Bone marrow (tissue), 2 donors: ENCODE measurements at regions not wholly inside any gene's neighbourhood (a gene's known extent, or its start where the extent isn't known, plus 50 kb on each side); places are given as distances from the start of the nearest gene placed in this dataset.
"Not testable (repeated sequence)": the region's sequence is repeated elsewhere in the genome, so short reads cannot be mapped to it uniquely, and the experiment has no call there.

Source experiments
- DNase-seq, 2 donors: peaks; one replicate each; lab custom pipeline; 2025; lab: John Stamatoyannopoulos, UW

DNA sequence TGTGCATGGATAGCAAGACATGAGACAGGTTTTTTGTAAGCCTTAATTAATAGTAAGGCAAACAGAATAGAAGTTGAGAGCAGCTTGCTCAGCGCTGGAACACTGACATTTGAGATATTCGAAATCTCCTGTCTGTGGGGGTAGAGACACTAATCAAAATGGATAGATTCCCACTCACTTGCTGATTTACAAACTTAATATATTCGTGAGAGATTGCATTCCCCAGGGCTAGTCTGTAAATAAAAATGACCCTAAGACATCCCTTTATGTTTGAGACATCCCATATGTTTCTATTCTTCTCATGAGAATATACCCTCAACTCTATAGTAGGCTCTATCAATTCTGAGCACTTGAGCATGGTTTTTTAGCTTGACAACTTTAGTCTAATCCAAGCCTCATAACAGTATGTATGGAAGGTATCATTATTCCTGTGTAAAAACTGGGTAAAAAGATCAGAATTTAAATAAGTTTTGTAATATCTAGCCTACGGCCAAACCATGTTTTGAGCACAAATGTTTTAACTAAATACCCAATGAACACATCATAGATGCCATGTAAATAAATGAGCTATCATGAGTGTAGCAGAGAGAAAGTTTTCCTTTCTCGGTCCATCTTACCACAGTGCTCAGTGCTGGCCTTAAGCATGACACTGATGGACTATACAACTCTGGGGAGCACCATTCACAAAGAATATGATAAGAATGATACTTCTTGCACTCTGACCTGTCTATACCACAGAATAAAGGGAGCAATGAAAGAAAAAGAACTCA lies 609.2 kb downstream of the PSAT1 start:
- DNase-seq = no peak

DNA sequence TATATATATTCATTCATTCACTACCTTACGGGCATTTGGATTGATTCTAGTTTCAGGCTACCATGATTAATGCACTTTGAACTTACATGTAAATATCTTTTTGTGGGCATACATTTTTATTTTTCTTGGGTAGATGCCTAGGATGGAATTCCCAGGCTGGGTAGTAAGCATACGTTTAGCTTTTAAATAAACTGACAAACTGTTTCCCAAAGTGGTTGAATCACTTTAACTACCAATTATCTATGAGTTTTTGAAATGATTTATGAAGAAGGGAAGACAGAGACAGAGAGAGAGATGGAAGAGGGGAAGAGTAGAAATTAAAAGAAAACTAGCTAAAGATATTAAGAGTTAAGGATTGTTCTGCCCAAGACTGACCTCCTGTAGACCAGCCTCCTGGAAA lies 612.6 kb downstream of the PSAT1 start:
- no peak for DNase-seq

DNA sequence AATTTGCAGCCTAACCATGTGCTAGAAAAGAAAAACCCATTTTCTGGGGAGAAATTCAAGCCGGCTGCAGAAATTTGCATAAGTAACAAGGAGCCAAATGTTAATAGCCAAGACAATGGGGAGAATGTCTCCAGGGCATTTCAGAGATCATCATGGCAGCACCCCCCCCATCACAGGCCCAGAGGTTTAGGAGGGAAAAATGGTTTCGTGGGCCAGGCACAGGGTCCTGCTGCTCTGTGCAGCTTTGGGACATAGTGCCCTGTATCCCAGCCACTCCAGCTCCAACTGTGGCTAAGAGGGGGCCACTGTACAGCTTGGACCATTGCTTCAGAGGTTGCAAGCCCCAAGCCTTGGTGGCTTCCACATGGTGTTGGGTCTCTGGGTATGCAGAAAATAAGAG lies 620.0 kb downstream of the PSAT1 start:
- DNase-seq = not testable (repeated sequence)

DNA sequence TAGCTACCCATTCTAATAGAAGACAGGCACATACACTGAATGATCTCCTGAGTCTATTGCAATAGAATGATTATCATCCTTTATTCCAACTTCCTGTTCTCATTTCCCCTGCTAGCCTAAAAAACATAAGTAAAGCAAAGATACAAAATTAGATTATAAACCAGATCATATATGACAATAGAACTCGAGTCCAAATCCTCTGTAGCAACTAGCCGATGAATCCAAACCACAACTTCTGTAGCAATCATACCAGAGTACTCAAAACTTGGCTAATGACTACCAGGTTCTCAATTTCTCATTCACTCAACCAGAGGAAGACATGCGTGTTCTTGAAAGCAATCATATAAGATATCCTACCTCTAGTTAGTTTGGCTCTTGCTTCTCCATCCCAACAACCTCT lies 622.1 kb downstream of the PSAT1 start:
- no peak for DNase-seq

DNA sequence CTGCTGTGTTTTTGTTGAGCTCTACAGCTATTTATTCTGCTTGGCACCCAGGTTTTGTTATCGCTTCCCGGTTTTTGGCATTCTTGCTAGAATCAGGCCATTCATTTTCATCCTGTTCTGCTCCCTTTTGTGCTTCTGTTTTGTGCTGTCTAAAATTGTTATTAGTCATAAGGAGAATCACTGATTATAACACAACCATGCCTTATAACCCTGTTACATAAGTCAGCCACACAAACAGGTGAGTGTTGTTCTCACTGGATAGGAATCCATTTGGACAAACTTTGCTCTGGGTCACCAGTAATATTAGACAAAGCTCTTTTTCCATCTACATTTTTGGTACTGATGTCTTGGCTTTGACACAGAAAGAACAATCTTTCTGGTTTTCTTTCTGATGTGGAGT lies 622.8 kb downstream of the PSAT1 start:
- DNase-seq = no peak

DNA sequence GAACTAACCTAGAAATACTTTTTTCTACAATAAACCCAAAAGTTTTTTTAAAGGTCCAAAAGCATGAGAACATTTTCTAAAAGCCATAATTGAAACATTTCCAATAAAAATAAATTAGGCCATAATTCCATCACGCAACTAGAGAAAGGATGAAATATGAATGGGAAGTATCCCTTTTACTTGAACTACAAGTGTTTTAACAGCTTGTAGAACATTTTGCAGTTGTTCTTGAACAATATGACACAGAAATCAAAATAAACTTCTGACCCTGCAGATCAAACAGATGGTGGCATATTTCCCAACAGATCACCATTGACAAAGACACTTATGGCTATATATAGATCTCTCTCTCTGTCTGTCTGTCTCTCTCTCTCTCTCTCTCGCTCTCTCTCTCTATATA lies 624.4 kb downstream of the PSAT1 start:
- DNase-seq = no peak

DNA sequence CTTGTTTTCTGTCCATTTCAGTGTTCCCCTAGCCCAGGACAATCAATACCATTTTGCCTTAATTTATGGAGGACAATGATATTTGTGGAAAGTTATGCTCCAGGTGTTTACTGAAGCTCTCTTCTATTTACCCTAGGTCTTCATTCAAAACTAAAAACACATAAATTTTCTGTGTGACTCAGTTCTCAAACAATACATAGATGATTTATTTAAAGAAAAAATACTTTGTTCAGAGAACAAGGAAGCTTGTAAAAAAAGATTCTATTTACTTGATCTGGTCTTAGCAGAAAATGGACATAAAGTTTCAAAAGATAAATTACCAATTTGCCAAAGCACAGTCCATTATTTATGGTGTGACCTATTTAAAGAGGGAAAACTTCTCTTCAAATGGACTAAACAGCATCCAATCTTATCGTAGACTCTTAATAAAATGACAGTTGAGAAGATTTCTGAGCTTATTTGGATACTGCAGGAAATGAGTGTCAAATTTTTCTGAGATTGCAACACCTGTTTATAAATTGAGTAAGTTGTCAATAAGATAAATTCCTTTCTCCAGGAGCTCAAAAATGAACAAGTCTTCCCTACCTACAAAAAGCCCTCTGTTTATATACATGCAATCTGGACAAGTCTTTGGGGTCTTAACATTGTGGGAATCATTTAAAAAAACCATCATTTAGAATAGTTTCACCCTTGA lies 627.2 kb downstream of the PSAT1 start:
- DNase-seq = no peak

DNA sequence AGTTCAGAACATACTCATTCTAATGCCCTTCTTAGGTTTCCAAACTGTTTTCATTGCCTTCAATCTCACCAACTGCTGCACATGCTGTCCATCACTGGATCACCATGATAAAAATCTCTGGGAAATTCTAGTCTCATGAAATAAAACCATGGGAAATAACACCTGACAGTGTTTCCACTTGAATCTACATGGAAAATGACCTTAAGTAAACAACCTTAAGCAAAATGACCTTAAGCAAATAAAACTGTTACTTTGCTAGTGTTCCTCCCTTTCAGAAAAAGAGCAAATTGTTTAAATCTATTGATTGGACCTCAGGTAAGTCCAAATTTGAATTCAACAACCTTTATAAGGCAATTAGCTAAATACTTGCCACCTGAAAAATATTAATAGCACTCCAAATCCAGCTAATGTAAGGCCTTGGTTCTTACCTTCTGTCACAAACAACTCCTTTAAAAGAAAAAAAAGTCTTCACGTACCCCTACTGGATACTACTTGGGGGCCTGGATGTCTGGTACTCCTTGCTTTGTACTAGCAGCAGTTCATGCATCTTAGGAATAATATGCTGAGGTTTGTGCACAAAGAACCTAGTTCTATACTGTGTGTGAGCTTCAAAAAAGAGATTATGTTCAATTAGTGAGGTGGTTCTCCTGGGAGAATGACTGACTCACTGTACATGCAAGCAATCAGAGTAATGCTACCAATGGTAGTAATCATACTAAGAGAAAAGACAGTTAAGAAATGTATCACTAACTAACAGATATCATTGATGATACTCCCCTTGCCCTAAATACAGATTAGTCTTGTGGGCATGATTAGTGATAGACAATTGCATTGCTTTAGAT lies 630.4 kb downstream of the PSAT1 start:
- DNase-seq = no peak

DNA sequence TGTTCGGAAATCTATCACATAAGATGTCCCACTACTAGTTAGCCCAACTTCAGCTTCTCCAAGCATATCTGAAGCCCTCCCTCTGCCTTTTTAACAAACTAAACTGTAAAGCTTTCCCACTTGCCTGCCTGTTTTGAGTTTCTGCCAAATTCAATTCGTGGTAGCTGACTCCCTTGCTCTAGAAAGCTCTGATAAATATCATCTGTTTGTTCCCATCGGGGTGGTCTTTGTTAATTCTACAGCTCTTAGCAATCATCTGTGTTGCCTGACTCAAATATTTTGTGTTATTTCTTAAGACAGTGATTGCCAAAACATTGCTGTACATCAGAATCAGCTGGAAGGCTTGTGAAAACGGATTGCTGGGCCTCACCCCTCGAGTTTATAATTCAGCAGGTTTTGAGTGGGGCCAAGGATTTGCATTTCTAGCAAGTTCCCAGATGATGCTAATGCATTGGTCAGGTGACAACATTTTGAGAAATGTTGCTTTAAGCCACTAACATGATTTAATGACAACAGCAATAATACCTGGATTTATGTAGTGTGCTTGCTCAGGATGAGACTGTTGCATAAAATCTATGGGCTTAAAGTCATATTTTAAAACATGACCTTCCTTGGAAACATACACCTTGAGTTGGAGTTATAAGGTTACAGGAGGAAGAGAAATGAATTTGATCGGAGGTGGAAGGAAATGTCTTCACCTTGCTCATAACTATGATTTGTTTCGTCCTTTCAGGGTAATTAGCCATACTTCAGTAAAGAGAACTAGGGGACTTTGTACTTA lies 631.9 kb downstream of the PSAT1 start:
- no peak for DNase-seq

DNA sequence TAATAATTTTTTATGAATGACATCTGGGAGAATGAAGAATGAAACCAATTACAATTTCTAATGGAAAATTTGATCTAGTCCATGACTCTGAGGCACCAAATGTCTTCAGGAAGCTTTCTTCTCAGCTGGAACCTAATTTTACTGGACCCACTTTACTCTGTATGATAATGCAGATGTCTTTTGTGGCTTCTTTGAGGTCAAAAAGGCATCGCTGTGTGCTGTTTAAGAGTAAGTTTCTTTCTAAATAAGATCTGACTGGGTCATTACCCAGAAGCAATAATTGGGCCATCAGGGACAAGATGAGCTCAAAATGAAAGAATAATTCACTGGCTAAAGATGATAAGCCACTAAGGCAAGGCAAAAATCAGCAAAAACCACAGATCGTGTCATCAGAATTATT lies 633.4 kb downstream of the PSAT1 start:
- no peak for DNase-seq

DNA sequence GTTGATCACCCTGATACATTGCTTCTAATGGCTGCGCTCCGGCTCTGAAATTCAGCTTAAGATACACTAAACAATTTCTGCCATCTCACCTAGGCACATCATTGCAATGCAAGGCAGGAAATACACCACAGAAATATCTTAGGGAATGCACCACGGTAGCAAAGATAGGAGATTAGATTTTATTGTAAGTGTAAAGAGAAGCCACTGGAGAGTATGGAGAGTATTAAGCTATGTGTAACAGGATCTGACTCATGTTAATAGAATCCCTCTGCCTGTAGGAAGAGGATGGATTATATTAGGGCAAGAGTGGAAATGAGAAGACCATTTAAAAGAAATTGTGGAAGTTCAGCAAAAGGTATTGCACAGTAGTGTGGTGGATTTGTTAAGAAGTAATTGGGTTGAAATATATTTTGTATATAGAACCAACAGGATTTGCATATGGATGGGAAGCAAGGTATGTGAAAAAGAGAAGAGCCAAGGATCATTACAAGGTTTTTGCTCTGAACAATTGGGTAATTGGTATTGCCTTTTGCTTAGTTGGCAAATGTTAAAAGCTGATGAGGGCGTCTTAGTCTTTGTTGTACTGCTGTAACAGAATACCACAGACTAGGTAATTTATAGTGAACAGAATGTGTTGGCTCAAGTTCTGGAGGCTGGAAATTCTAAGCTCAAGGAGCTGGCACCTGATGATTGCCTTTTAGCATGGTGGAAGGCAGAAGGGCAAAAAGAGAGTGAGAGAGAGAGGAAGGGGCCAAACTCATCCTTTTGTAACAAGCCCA lies 636.1 kb downstream of the PSAT1 start:
- no peak for DNase-seq

DNA sequence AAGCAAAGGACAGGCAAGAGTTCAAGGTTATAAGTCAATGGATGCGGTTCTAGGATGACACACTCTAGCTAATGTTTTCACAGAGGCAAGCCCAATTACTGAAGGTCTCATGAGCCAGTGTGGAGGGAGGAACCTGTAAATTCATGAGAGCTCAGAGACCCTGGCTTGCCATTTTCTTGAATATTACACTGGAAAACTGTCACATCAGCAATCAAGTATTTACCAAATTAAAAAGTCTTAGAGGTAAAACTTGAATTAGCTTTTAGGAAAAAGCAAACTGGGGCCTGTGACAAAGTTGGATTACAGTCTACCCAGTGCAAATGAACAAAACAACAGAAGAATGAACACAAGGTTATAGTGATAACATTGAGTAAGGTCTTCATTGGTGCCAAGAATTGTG lies 636.9 kb upstream of the TLE4 start:
- no peak for DNase-seq

DNA sequence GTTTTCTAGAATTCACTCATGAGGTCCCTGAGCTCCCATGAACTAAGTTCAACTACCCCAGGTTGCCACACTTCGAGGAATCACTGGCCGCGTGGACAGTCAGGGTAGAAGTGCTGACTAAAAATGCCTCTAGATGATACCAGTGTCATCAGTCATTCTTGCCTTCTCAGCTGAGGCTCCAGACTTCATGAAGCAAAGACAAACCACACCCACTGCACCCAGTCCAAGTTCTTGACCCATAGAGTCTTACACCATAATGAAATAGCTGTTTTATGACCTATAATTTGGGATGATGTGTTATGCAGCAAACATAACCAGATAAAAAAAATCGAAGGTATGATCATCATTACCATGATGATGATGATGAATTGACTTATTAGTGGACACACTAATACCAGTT lies 632.9 kb upstream of the TLE4 start:
- no peak for DNase-seq

DNA sequence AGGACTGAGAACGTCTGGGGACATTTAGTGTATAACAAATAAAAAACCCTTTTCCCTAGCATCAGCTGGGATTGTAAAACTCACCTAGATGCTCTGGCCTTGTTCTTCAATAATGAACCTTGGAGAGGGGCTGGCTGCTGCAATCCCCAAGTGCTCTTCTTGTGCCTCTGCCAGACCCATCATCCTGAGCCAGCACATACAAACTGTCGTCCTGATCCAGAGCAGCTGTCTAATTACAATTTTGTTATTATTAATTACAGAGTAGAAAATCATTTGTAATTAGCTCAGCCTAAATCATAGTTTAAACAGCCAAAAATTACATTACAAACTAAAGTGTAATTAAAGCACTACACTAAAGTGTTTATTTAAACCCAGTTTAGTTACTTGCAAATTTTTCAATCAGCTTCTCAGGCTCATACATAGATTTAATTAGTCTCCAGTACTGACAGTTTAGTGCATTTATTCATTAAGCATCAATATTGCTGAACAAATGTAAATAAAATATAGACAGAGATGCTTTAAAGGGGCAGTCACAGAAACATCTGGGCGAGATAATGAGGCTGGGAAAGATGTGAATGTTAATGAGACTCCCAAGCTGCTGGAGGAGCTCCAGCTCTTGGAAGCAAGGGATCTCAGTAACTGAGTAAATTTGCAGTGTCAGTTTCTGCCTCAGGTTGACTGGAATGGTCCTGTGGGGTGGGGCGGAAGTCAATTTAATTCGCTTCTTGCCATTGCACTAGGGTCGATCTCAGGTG lies 632.3 kb upstream of the TLE4 start:
- DNase-seq = no peak

DNA sequence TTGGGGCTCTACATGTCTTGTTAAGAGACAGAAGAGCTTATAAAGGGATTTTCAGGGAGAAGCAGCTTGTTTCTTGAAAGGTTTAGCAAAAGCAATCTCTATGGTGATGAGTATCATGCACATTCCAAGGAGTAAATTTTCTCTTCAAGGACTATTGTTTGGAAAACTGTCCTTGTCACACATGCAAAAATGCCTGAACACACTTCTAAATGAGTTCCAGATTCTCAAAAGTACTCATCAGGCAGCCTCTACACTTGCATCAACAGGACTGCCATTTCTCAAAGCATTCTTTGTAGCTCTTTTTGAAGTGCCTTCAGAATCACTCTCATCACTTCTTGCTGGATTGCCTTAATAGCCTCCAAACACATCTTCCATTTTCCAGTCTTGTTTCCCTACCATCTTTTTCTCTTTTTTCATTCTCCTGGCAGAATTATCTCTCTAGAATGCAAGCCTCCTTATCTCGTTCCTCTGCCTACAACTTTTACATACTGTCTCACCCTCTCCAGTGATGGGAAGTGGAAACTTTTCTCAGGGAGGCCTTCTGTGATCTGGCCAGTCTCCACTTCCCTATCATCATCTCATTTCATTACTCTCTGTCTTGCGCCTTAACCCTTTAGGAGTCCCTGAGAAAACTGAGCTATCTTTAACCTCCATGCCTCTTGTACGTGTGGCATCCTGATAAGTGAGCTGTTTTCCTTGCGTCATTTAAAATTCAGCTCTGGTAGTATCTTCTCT lies 631.5 kb upstream of the TLE4 start:
- no peak for DNase-seq

DNA sequence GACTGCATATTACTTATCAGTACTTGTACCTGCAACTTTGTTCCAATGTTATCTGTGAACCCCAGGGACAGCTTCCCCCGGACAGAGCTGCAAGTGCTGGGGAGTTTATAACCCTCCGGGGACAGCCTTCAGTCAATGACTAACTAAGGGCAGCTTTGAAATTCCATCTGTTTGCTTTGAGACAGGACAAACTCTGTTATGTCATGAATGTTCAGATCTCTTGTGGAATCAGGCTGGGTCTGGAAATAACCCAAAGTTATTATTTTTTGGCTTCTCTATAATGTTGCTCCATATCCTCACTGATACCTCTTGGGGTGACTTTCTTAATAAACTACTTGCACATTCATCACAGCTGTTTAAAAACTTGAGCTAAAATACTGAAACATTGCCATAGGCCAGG lies 617.5 kb upstream of the TLE4 start:
- no peak for DNase-seq

DNA sequence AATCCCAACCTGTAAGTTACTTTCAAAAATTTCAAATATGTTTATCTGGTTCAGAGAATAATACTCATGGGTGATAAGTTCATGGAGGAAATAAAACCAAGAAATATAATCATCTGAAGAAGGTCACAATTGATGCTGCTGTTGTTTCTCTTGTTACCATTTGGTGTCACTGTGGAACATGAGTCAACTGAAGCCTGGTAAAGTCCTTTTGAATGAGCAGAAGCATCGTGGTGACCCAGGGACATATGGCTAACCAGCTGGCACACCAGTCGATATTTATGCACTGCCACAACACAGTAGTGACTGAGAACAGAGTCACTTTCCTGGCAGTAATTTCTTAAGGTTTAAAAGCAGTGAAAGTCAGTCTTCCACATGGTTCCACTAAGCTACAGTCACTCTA lies 612.9 kb upstream of the TLE4 start:
- no peak for DNase-seq

DNA sequence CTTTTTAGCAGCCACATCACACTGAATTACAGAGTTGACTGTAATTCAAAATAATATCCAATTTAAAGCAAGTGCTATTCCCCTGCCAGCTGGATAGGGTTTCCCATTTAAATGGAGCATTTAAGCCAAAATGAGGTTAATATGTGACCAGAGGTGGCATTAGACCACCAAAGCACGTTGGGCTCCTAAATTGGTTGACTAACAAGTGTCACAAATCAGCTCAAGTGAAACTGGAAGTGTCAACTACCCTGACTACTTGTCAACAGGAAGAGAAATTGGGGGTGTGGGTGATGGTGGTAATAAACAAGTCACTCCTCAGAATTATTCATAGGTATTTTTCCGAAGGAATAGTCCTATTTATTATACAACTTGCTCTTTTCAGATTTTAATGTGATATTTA lies 609.6 kb upstream of the TLE4 start:
- no peak for DNase-seq

DNA sequence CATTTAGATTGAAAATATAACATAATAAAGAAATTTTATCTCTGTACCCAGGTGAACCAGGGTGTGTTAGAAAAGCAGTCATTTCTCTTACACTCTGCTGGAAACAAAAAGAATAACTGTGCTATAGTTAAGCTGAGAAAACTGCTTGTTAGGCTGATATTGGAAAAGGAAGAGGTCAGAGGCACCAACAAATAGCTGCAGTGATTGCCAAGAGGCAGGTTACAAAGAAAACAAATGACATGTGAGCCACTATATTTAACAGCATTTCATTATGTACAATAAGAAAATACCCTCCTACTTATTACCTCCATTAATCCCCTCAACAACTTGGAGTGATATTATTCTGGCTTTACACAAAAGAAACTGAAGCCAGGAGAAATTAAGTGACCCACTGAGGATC lies 607.9 kb upstream of the TLE4 start:
- DNase-seq = no peak
